HCT116 (cell line): ENCODE measurements at regions not wholly inside any gene's neighbourhood (a gene's known extent, or its start where the extent isn't known, plus 50 kb on each side); places are given as distances from the start of the nearest gene placed in this dataset.
"Not testable (repeated sequence)": the region's sequence is repeated elsewhere in the genome, so short reads cannot be mapped to it uniquely, and the experiment has no call there.

Experiments used
- ATAC-seq: fragments of 200-7000 bp; cut with Tn5 transposase; 2 replicates; pipeline ENCODE4 v1.9.1; 2020; ENCODE audit warnings: mild to moderate bottlenecking, moderate library complexity
- BruUV-seq: library from RNA; stranded (reverse); fragments of 400-500 nt; replicated peaks from 2 replicates; lab custom pipeline; 2021; lab: Mats Ljungman, UMichigan
- CTCF ChIA-PET: fragments of 300-600 bp; sonication (Branson Sonifier 250); formaldehyde crosslinking; loops from one replicate; lab custom pipeline; 2021; ENCODE audit warnings: antibody characterized with exemption; lab: Charles Lee
- POLR2A ChIA-PET: fragments of 300-600, 350-600 bp; sonication (Branson Sonifier 250); formaldehyde crosslinking; loops from one replicate; lab custom pipeline; 2021; ENCODE audit warnings: antibody characterized with exemption; lab: Charles Lee
- RAD21 ChIA-PET, 2 experiments: fragments of 300-600 bp; sonication (Branson Sonifier 250); formaldehyde crosslinking; loops; one replicate each; lab custom pipeline; 2023; ENCODE audit warnings: low total read pairs in 2 of 2; ENCODE audit not compliant: uncharacterized antibody in 2 of 2, unreplicated experiment in 2 of 2, low non-redundant PET in 1 of 2; lab: Charles Lee
- DNase-seq: peaks from one replicate; pipeline ENCODE4 v3.0.0-alpha.2; 2010; ENCODE audit warnings: low read depth, low spot score
- H2AFZ ChIP-seq: fragments of 200-600 bp; shearing (Covaris generic), sonication (generic); 2 replicates; pipeline ENCODE4 v1.6.1; 2017; ENCODE audit warnings: low read depth, mixed run types, mixed read lengths, antibody characterized with exemption, low read length; ENCODE audit not compliant: poor library complexity, severe bottlenecking
- H3K27ac ChIP-seq: 2 replicates; pipeline ENCODE4 v1.5.1; 2012; ENCODE audit warnings: low read depth, low read length
- H3K27me3 ChIP-seq: fragments of 200-600 bp; sonication (generic); 2 replicates; pipeline ENCODE4 v1.6.1; 2016; ENCODE audit warnings: mixed run types, low read length, mixed read lengths; ENCODE audit not compliant: insufficient read depth
- H3K36me3 ChIP-seq, 2 experiments: fragments of 200-500 bp in 1 of 2; fragments of 200-600 bp in 1 of 2; sonication (Bioruptor generic) in 1 of 2; sonication (generic) in 1 of 2; 2 replicates each; pipeline versions ENCODE4 v1.5.1 to v1.6.1; 2014 to 2016; ENCODE audit warnings: low read length in 2 of 2, inconsistent platforms in 1 of 2, mixed read lengths in 1 of 2, mixed run types in 1 of 2; ENCODE audit not compliant: insufficient read depth in 2 of 2, control insufficient read depth in 1 of 2
- H3K4me1 ChIP-seq, 2 experiments: fragments of 200-600 bp in 1 of 2; sonication (generic) in 1 of 2; 2 replicates each; pipeline versions ENCODE4 v1.5.1 to v1.6.1; 2012 to 2017; ENCODE audit warnings: low read length in 2 of 2, inconsistent platforms in 1 of 2, mild to moderate bottlenecking in 1 of 2, mixed read lengths in 1 of 2, mixed run types in 1 of 2, moderate library complexity in 1 of 2; ENCODE audit not compliant: insufficient read depth in 2 of 2, control insufficient read depth in 1 of 2
- H3K4me2 ChIP-seq: fragments of 200-600 bp; sonication (generic); 2 replicates; pipeline ENCODE4 v1.6.1; 2017; ENCODE audit warnings: mixed run types, low read length, mixed read lengths
- H3K4me3 ChIP-seq, 2 experiments: fragments of 200-600 bp in 1 of 2; sonication (generic) in 1 of 2; replicated peaks in 1 of 2; 2 replicates each; pipeline ENCODE4 v1.5.1; 2011 to 2016; ENCODE audit warnings: low read length in 2 of 2, control low read depth in 1 of 2, low read depth in 1 of 2, mild to moderate bottlenecking in 1 of 2, mixed read lengths in 1 of 2, mixed run types in 1 of 2
- H3K79me2 ChIP-seq: fragments of 200-600 bp; sonication (generic); 2 replicates; pipeline ENCODE4 v1.6.1; 2017; ENCODE audit warnings: mild to moderate bottlenecking, mixed run types, low read length, moderate library complexity, mixed read lengths; ENCODE audit not compliant: insufficient read depth
- H3K9ac ChIP-seq: fragments of 200-600 bp; sonication (generic); 2 replicates; pipeline ENCODE4 v1.6.1; 2016; ENCODE audit warnings: low read length, mixed read lengths
- H3K9me2 ChIP-seq: fragments of 200-600 bp; sonication (generic), shearing (Covaris generic); 2 replicates; pipeline ENCODE4 v1.6.1; 2017; ENCODE audit warnings: mixed run types, mild to moderate bottlenecking, moderate library complexity; ENCODE audit not compliant: insufficient read depth
- H3K9me3 ChIP-seq, 2 experiments: fragments of 200-500 bp in 1 of 2; fragments of 200-600 bp in 1 of 2; sonication (Bioruptor generic) in 1 of 2; sonication (generic) in 1 of 2; 2 replicates each; pipeline ENCODE4 v1.6.1; 2014 to 2017; ENCODE audit warnings: low read length in 2 of 2, mixed read lengths in 2 of 2, inconsistent platforms in 1 of 2, low read depth in 1 of 2, mild to moderate bottlenecking in 1 of 2, mixed run types in 1 of 2, moderate library complexity in 1 of 2; ENCODE audit not compliant: control insufficient read depth in 1 of 2, insufficient read depth in 1 of 2
- H4K20me1 ChIP-seq: fragments of 200-600 bp; sonication (generic), shearing (Covaris generic); 2 replicates; pipeline ENCODE4 v1.6.1; 2017; ENCODE audit warnings: mixed run types, mild to moderate bottlenecking, moderate library complexity; ENCODE audit not compliant: insufficient read depth
- intact Hi-C: fragments of 100-400 bp; cut with micrococcal nuclease; formaldehyde crosslinking; loops from 2 replicates; pipeline ENCODE4 v1.10.0; 2022

- H2AFZ ChIP-seq, H3K9me2 ChIP-seq, DNase-seq, H3K27ac ChIP-seq, H3K36me3 ChIP-seq, H3K4me3 ChIP-seq, intact Hi-C loops, ATAC-seq, H3K4me1 ChIP-seq, H3K27me3 ChIP-seq, H4K20me1 ChIP-seq, POLR2A ChIA-PET, CTCF ChIA-PET, H3K9me3 ChIP-seq, H3K79me2 ChIP-seq, BruUV-seq, H3K4me2 ChIP-seq, H3K9ac ChIP-seq, RAD21 ChIA-PET: not testable (repeated sequence)
Measured at GRCh38 chr21:6077358-6077757, 4444.0 kb upstream of the TPTE start.

GRCh38 chr21:6078902-6079301 is 4442.5 kb upstream of the TPTE start:
- H3K4me1 ChIP-seq, H3K9me2 ChIP-seq, H4K20me1 ChIP-seq, H3K4me3 ChIP-seq, H3K27me3 ChIP-seq, H3K27ac ChIP-seq, H3K4me2 ChIP-seq, H2AFZ ChIP-seq, H3K79me2 ChIP-seq, DNase-seq, ATAC-seq, CTCF ChIA-PET, RAD21 ChIA-PET, H3K9ac ChIP-seq, H3K9me3 ChIP-seq, H3K36me3 ChIP-seq, intact Hi-C loops, BruUV-seq, POLR2A ChIA-PET: not testable (repeated sequence)

GRCh38 chr21:6080941-6081655 is 4440.3 kb upstream of the TPTE start:
- H3K4me3 ChIP-seq, H3K27ac ChIP-seq, H3K79me2 ChIP-seq, H4K20me1 ChIP-seq, H3K9me3 ChIP-seq, RAD21 ChIA-PET, H2AFZ ChIP-seq, BruUV-seq, H3K27me3 ChIP-seq, POLR2A ChIA-PET, DNase-seq, intact Hi-C loops, CTCF ChIA-PET, ATAC-seq, H3K9me2 ChIP-seq, H3K4me2 ChIP-seq, H3K9ac ChIP-seq, H3K36me3 ChIP-seq, H3K4me1 ChIP-seq: not testable (repeated sequence)

DNA sequence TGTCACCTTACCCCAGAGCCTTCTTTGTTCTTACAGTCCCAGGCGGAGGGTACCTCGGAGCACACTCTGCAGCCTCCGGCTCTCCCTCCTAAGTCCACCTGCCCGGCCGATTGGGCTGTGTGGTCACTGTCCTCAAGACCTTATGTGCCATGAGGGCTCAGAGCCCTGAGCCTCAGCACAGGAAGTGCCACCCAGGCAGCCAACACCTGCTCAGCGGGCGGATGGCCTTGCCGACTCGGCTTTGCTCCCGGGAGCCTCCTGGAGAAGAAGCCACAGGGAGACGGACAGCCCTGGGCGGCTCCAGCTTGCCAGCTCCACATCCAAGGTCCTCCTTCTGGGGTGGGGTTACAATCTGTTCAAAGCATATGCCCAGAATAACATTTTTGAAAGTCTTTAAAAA is 4439.2 kb upstream of the TPTE start:
- ATAC-seq, H3K79me2 ChIP-seq, POLR2A ChIA-PET, H3K9me2 ChIP-seq, H3K4me3 ChIP-seq, H3K4me2 ChIP-seq, H4K20me1 ChIP-seq, RAD21 ChIA-PET, H3K4me1 ChIP-seq, H3K27ac ChIP-seq, H3K36me3 ChIP-seq, H3K9me3 ChIP-seq, H2AFZ ChIP-seq, CTCF ChIA-PET, BruUV-seq, intact Hi-C loops, H3K27me3 ChIP-seq, H3K9ac ChIP-seq, DNase-seq: not testable (repeated sequence)
